Retinal pigment epithelial cell (primary cell): ENCODE measurements at regions not wholly inside any gene's neighbourhood (a gene's known extent, or its start where the extent isn't known, plus 50 kb on each side); places are given as distances from the start of the nearest gene placed in this dataset.

Experiments used
- DNase-seq: peaks from one replicate; pipeline ENCODE4 v3.0.0-alpha.2; 2010; ENCODE audit warnings: low read depth
- H3K4me3 ChIP-seq: 2 replicates; pipeline ENCODE4 v1.5.1; 2011; ENCODE audit warnings: mild to moderate bottlenecking, low read length, control low read depth, moderate library complexity
- TF ChIP-seq, protein P1 (sequence below): conservative IDR thresholded peaks from 2 replicates; pipeline ENCODE4 v1.5.1; 2011; ENCODE audit warnings: low read depth, low read length, control low read depth, inconsistent platforms

DNA sequence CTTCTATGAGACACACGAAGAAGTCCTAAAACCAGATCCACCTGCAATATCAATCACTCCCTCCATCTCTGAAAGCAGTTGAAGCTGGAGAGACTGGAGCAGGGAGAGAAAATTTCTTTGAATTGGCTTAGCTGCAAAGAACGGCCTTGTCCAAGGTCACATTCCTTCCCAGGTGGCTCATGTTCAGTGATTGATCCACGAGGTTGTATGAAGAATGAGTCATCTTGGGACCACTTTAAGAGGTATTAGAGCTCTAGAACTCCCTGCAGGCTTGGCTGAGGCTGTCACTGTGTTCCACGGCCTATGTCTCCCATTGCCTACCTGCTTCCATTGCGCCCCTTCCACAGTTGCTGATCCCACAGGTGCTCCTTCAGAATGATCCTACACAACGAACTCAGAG is 68.2 kb downstream of the HMHB1 start:
- TF ChIP-seq, protein P1, sequence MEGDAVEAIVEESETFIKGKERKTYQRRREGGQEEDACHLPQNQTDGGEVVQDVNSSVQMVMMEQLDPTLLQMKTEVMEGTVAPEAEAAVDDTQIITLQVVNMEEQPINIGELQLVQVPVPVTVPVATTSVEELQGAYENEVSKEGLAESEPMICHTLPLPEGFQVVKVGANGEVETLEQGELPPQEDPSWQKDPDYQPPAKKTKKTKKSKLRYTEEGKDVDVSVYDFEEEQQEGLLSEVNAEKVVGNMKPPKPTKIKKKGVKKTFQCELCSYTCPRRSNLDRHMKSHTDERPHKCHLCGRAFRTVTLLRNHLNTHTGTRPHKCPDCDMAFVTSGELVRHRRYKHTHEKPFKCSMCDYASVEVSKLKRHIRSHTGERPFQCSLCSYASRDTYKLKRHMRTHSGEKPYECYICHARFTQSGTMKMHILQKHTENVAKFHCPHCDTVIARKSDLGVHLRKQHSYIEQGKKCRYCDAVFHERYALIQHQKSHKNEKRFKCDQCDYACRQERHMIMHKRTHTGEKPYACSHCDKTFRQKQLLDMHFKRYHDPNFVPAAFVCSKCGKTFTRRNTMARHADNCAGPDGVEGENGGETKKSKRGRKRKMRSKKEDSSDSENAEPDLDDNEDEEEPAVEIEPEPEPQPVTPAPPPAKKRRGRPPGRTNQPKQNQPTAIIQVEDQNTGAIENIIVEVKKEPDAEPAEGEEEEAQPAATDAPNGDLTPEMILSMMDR: no peak
- H3K4me3 ChIP-seq: no peak overlapping the region
- no peak for DNase-seq

DNA sequence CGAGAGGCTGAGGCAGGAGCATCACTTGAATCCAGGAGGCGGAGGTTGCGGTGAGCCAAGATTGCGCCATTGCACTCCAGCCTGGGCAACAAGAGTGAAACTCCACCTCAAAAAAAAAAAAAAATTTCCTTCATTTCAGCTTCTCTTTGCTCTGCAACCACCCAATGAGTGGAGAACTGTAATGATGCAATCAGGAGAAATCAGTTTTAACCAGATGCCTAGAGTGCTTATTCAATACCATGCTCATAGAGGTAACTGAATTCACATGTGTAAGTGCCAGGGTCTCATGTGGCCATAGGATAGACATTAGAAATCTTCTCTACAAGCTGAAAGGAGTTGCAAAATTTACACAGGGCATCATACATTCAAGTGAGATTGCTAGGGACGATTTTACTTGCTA is 70.6 kb downstream of the HMHB1 start:
- H3K4me3 ChIP-seq: no peak overlapping the region
- TF ChIP-seq, protein P1: no peak
- DNase-seq: no peak

DNA sequence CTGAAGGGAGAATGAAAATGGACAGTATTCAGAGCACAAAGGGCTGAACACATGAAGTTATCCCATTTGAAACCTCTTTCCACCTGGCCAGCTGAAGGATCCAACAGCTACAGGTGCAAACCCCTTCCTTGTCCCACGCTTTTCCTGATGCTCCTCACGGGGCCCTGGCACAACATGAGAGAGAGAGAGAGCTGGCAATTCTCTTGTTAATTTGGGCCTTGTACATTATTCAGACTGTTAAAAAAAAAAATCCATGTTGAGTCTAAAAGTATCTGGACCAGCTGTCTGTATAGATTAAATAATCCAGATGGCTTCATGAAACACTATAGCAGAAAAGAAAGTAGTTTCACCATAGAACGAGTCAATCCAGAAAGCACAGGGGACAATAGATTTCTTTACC is 74.1 kb downstream of the HMHB1 start:
- TF ChIP-seq, protein P1: no peak
- DNase-seq: no peak

DNA sequence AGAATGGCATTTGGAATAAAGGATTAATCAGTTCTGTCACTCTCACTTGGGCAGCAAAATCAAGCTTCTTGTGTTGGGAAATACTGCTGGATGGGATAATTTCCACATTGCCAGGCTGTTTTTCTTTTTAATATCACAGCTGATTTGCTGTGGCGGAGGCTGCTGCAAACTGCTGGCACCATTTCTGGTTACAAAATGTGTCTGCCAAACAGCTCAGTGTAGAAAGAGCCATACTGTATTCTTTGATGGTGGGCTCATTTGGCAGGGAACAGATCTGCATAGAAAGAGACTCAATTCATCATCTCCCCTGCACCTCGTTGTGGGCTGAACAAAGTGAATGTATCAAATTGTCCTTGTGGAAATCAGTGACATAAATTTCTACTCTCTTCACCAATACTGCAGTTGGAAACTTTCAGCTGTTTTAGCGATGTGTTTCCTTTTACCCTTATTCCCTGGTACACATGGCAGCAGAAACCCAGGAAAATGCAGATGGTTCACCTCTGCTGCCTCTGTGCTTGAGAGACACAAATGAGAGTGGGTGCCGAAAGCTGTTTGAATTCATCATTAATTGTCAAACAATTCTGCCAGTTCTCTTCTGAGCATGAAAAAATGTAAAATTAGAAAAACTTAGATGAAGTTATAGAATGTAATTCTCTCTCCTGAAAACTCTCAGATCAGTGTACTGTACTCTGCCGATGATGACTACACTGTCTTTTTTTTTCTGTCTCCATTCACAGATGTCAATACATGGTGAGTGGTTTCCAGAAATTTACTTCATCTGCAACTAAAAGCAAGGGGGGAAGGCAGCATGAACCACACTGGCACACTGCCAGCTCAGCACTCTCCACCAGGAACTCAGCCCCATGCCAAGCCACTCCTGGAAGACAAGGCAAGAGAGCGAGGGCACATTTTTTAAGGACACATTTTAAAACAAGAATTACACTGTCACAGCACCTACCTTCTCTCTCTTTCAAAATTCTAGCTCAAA is 75.0 kb downstream of the HMHB1 start:
- DNase-seq: no peak

More for the DNA sequence above, 74.1 kb downstream of the HMHB1 start:
- no peak overlapping the region for H3K4me3 ChIP-seq

DNA sequence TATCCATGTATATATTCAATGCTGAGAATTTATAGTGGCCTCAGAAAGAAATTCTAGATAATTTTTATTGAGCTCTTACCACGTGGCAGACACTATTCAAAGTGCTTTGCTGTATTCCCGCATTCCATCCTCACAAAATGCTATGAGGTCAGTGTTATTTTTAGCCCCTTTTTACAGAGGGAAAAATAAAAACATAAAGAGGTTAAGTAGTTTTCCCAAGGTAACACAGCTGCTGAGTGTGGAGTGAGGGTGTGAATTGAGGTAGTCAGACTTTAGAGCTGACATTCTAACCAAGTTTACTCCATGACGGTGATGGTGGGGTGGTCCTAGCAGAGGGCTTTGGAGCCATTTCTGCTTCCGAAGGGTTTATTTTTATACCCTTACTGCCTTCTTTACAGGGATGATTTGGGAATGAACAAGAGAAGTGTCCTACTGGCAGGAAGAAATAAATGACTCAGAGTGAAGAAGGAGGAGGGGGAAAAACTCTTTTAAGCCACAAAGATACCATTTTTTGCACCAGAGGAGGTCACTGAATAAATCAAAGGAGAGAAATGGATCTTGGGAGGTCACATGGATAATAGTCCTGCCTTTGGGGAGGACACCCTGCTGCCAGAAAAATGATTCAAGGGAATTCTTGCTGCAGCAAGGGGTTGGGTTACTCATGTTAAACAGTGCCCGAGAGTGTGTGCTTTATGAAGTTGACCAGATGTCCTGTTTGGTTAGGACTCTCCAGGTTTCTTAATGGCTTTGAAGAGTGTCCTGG is 76.1 kb downstream of the HMHB1 start:
- TF ChIP-seq, protein P1: no peak
- no peak overlapping the region for H3K4me3 ChIP-seq
- no peak for DNase-seq

More for the DNA sequence above, 75.0 kb downstream of the HMHB1 start:
- H3K4me3 ChIP-seq: no peak overlapping the region
- TF ChIP-seq, protein P1: no peak

DNA sequence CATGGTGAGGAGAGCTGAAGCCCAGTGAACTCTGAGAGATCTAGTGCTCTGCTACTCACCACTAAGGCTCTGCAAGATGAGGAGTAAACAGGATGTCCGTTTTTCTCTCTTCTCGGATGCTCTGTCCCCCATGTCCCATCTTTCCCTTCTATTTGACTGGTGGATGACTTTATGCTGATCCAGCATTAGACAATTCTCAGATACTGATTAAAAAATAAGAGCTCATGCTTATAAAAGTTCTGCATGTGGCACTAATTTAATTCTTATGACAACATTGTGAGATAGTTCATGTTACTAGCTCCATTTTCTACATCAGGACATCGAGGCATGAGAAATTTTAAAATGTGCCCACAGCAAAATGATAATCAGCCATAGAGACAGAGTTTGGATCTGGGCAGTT is 77.0 kb downstream of the HMHB1 start:
- TF ChIP-seq, protein P1: no peak
- H3K4me3 ChIP-seq: no peak overlapping the region
- DNase-seq: no peak
